A549 (cell line): ENCODE measurements at regions not wholly inside any gene's neighbourhood (a gene's known extent, or its start where the extent isn't known, plus 50 kb on each side); places are given as distances from the start of the nearest gene placed in this dataset.

Source experiments
- ATAC-seq, 2 experiments: fragments of 200-7000 bp in 1 of 2; fragments of >200 bp in 1 of 2; cut with Nextera tagmentation in 1 of 2; cut with Tn5 transposase in 1 of 2; 3 replicates each; pipeline versions ENCODE4 v1.8.0 to v1.9.1; 2018 to 2020; ENCODE audit warnings: mild to moderate bottlenecking in 1 of 2, moderate library complexity in 1 of 2
- CTCF ChIA-PET: fragments of 300-600 bp; sonication (Branson Sonifier 250); formaldehyde crosslinking; extraction: SDS; loops from one replicate; lab custom pipeline; 2021; ENCODE audit warnings: antibody characterized with exemption, inconsistent platforms; lab: Yijun Ruan, JAX
- POLR2A ChIA-PET: fragments of 350-600 bp; formaldehyde crosslinking; extraction: SDS; loops from one replicate; lab custom pipeline; 2021; ENCODE audit warnings: antibody characterized with exemption, inconsistent platforms; lab: Yijun Ruan, JAX
- DNase-seq, 2 experiments: peaks; one replicate each; pipeline versions ENCODE4 v3.0.0 to v3.0.0-alpha.2; 2011 to 2016; ENCODE audit warnings: low read depth in 1 of 2, low spot score in 1 of 2
- FAIRE-seq: peaks from 2 replicates; lab custom pipeline; 2011; peaks lifted over from hg19 to GRCh38; lab: Jason Lieb, UNC
- H3K27ac ChIP-seq, 2 experiments: fragments of >200 bp; sonication (Bioruptor Twin); formaldehyde crosslinking; 3 replicates each; pipeline ENCODE4 v1.5.1; 2016 to 2017
- H3K4me1 ChIP-seq: fragments of >200 bp; sonication (Bioruptor Twin); formaldehyde crosslinking; 3 replicates; pipeline ENCODE4 v1.6.1; 2016
- H3K4me2 ChIP-seq: fragments of >200 bp; sonication (Bioruptor Twin); formaldehyde crosslinking; 3 replicates; pipeline ENCODE4 v1.6.1; 2016
- H3K4me3 ChIP-seq: fragments of >200 bp; sonication (Bioruptor Twin); formaldehyde crosslinking; 3 replicates; pipeline ENCODE4 v1.5.1; 2016
- H3K9me3 ChIP-seq: fragments of >200 bp; sonication (Bioruptor Twin); formaldehyde crosslinking; 3 replicates; pipeline ENCODE4 v1.6.1; 2016
- BCL3 ChIP-seq: fragments of >200 bp; sonication (Bioruptor Twin); formaldehyde crosslinking; IDR thresholded peaks from 3 replicates; pipeline ENCODE4 v1.6.1; 2016
- CBX2 ChIP-seq: fragments of 200-600 bp; sonication (generic); IDR thresholded peaks from 2 replicates; pipeline ENCODE4 v1.6.1; 2016; ENCODE audit warnings: low read depth, mild to moderate bottlenecking, borderline replicate concordance
- CHD4 ChIP-seq: fragments of 200-600 bp; sonication (generic); IDR thresholded peaks from 2 replicates; pipeline ENCODE4 v1.6.1; 2016; ENCODE audit warnings: antibody characterized with exemption, mild to moderate bottlenecking, borderline replicate concordance
- CTCF ChIP-seq: fragments of >200 bp; sonication (Bioruptor Twin); formaldehyde crosslinking; IDR thresholded peaks from 3 replicates; pipeline ENCODE4 v1.5.1; 2016
- EHMT2 ChIP-seq: fragments of 200-600 bp; sonication (generic); IDR thresholded peaks from 2 replicates; pipeline ENCODE4 v1.6.1; 2016; ENCODE audit warnings: antibody characterized with exemption, low read depth, mild to moderate bottlenecking, moderate library complexity
- ESRRA ChIP-seq: fragments of 150-350 bp; IDR thresholded peaks from 2 replicates; pipeline ENCODE4 v1.6.1; 2014; ENCODE audit warnings: mild to moderate bottlenecking, low read length, borderline replicate concordance
- FOSL2 ChIP-seq, 2 experiments: fragments of 450-650 bp in 1 of 2; fragments of >200 bp in 1 of 2; sonication (Bioruptor Twin) in 1 of 2; formaldehyde crosslinking; IDR thresholded peaks; 2 replicates each; pipeline versions ENCODE4 v1.5.0 to v1.6.1; 2016 to 2020; ENCODE audit warnings: mild to moderate bottlenecking in 1 of 2, moderate library complexity in 1 of 2
- GATA3 ChIP-seq: IDR thresholded peaks from 2 replicates; pipeline ENCODE4 v1.6.1; 2012; ENCODE audit warnings: borderline replicate concordance
- HES2 ChIP-seq: fragments of >200 bp; sonication (Bioruptor Twin); formaldehyde crosslinking; IDR thresholded peaks from 2 replicates; pipeline ENCODE4 v1.6.1; 2016
- HOXB5 ChIP-seq: fragments of 250-450 bp; sonication (Bioruptor Pico); IDR thresholded peaks from 2 replicates; pipeline ENCODE4 v1.5.0; 2020; ENCODE audit warnings: mild to moderate bottlenecking, moderate library complexity
- JUN ChIP-seq, 2 experiments: fragments of >200 bp; sonication (Bioruptor Twin); formaldehyde crosslinking; IDR thresholded peaks; 2 replicates in 1 of 2; 3 replicates in 1 of 2; pipeline ENCODE4 v1.6.1; 2016 to 2017
- MAFK ChIP-seq: fragments of 450-650 bp; IDR thresholded peaks from 2 replicates; pipeline ENCODE4 v1.6.1; 2014; ENCODE audit not compliant: partially characterized antibody
- MAZ ChIP-seq: fragments of 150-350 bp; IDR thresholded peaks from 2 replicates; pipeline ENCODE4 v1.6.1; 2014; ENCODE audit warnings: antibody characterized with exemption, low read depth, low read length, borderline replicate concordance
- NFE2L2 ChIP-seq: fragments of 150-350 bp; conservative IDR thresholded peaks from 2 replicates; pipeline ENCODE4 v1.6.1; 2014; ENCODE audit warnings: low read length
- POLR2AphosphoS2 ChIP-seq: conservative IDR thresholded peaks from 2 replicates; pipeline ENCODE4 v1.6.1; 2012; ENCODE audit warnings: low read length, improper control_type of control experiment, inconsistent platforms
- RAD21 ChIP-seq, 2 experiments: fragments of >200 bp in 1 of 2; sonication (Bioruptor Twin) in 1 of 2; formaldehyde crosslinking in 1 of 2; IDR thresholded peaks in 1 of 2; conservative IDR thresholded peaks in 1 of 2; 2 replicates in 1 of 2; 3 replicates in 1 of 2; pipeline ENCODE4 v1.6.1; 2012 to 2018; ENCODE audit warnings: inconsistent platforms in 1 of 2
- RCOR1 ChIP-seq: fragments of 150-350 bp; IDR thresholded peaks from 2 replicates; pipeline ENCODE4 v1.6.1; 2014; ENCODE audit warnings: antibody characterized with exemption, low read length, low read depth
- TFCP2L1 ChIP-seq: fragments of 250-450 bp; sonication (Bioruptor Pico); IDR thresholded peaks from 2 replicates; pipeline ENCODE4 v1.5.0; 2021; ENCODE audit warnings: mild to moderate bottlenecking
- USF2 ChIP-seq: fragments of 450-650 bp; IDR thresholded peaks from 2 replicates; pipeline ENCODE4 v1.6.1; 2014; ENCODE audit warnings: antibody characterized with exemption
- ZFP36 ChIP-seq: fragments of 450-650 bp; IDR thresholded peaks from 2 replicates; pipeline ENCODE4 v1.6.1; 2014; ENCODE audit warnings: borderline replicate concordance; ENCODE audit not compliant: partially characterized antibody
- ZSCAN20 ChIP-seq: fragments of 250-450 bp; sonication (Bioruptor Pico); IDR thresholded peaks from 2 replicates; pipeline ENCODE4 v1.8.0; 2022; ENCODE audit warnings: mild to moderate bottlenecking, moderate library complexity
- WGBS: methylation state at CpG from one replicate; pipeline ENCODE4 v1.1.6; 2017; ENCODE audit errors: missing lambda C conversion rate; 5-methylcytosine and 5-hydroxymethylcytosine counted together

GRCh38 chr2:126309185-126309584, 346.8 kb upstream of the GYPC start:
- no peaks in the 10 kb centered on the region for H3K9me3 ChIP-seq
- H3K4me2 ChIP-seq = no peak overlapping the region
- POLR2A ChIA-PET = no interaction called here
- 9% methylated on average over 2 of the region's 2 CpGs for WGBS
- CTCF ChIA-PET = no interaction called here
- no peak for ATAC-seq
- no peak for TF ChIP-seq JUN (IDR thresholded peaks at IDR 0.05)
- no peak for TF ChIP-seq BCL3
- no peak for TF ChIP-seq CBX2
- TF ChIP-seq CTCF = no peak
- no peak for TF ChIP-seq ESRRA
- no peak for TF ChIP-seq ZFP36
- TF ChIP-seq MAFK = no peak
- TF ChIP-seq ZSCAN20 (CRISPR knock-in tag) = no peak
- TF ChIP-seq RAD21 (conservative IDR thresholded peaks at IDR 0.05 in 1 of 2, IDR thresholded peaks at IDR 0.05 in 1 of 2) = no peak
- no peak for TF ChIP-seq HOXB5
- no peak for FAIRE-seq
- H3K4me1 ChIP-seq = no peaks in the 10 kb centered on the region
- DNase-seq = no peak
- no peak overlapping the region for H3K4me3 ChIP-seq
- no peak overlapping the region for H3K27ac ChIP-seq

GRCh38 chr2:126312579-126312978, 343.4 kb upstream of the GYPC start:
- DNase-seq (no peak), FAIRE-seq (no peak), ATAC-seq (no peak)
- H3K27ac ChIP-seq = no peak overlapping the region
- CTCF ChIA-PET = interaction anchor here (0.6 kb wide), 1 partner anchor 1734 kb away, joined by 4 read pairs; no protein-coding TSS in a partner anchor
- POLR2A ChIA-PET = no interaction called here
- H3K9me3 ChIP-seq = no peaks in the 10 kb centered on the region
- no peak for TF ChIP-seq RCOR1
- TF ChIP-seq CHD4 = no peak
- no peak for TF ChIP-seq EHMT2
- no peak for TF ChIP-seq USF2
- no peak for TF ChIP-seq JUN (IDR thresholded peaks at IDR 0.05)
- no peak for TF ChIP-seq GATA3
- no peak for TF ChIP-seq POLR2AphosphoS2
- no peak for TF ChIP-seq TFCP2L1 (CRISPR knock-in tag)
- TF ChIP-seq MAFK = no peak
- no peak for TF ChIP-seq HES2
- no peak for TF ChIP-seq MAZ
- TF ChIP-seq CBX2 = no peak
- no peak for TF ChIP-seq NFE2L2
- no peak for TF ChIP-seq ZFP36
- no peak for TF ChIP-seq FOSL2 (IDR thresholded peaks at IDR 0.05)
- TF ChIP-seq FOSL2 (CRISPR knock-in tag; IDR thresholded peaks at IDR 0.05) = no peak
- H3K4me3 ChIP-seq = no peak overlapping the region
- no peak overlapping the region for H3K4me2 ChIP-seq
- H3K4me1 ChIP-seq = no peaks in the 10 kb centered on the region
- 45% methylated on average over 5 of the region's 5 CpGs for WGBS
